Activated CD4-positive, alpha-beta T cell treated with anti-CD3 and anti-CD28 coated beads, Interleukin-2, Interleukin-4, amounts not matched to agents 100 ng/mL and 50 ng/mL, durations not matched to agents 16 hours and 8 hours (primary cell): ENCODE measurements at regions not wholly inside any gene's neighbourhood (a gene's known extent, or its start where the extent isn't known, plus 50 kb on each side); places are given as distances from the start of the nearest gene placed in this dataset.
A peak's percentile ranks its signal among the peaks of the same experiment; 100 is the strongest.
"Not testable (repeated sequence)": the region's sequence is repeated elsewhere in the genome, so short reads cannot be mapped to it uniquely, and the experiment has no call there.

ENCODE experiments used
- DNase-seq: peaks from one replicate; pipeline ENCODE4 v3.0.0-alpha.2; 2020; ENCODE audit warnings: low spot score

GRCh38 chr16:85275533-85276249, 163.4 kb upstream of the CIBAR2 start:
- DNase-seq: peak; percentile 67

GRCh38 chr16:85276258-85276657, 164.0 kb upstream of the CIBAR2 start:
- no peak for DNase-seq

DNA sequence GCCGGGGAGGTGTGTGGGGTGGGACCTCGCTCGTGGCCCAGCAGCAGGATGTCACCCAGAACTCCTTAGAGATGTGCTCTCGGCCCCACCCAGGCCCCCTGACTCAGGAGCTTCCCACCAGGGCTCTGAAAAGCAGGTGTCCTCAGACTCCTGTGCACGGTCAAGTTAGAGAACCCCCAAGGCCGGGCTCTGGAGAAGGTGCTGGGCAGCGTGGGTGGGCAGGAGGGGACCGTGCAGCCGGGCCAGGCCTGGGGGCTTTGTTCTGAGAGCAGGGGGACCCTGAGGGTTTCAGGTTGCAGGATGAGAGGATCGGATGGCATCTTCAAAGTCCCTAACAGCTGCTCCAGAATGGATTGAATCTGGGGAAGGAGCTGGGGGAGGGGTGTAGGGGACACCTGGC, 164.4 kb upstream of the CIBAR2 start:
- no peak for DNase-seq

DNA sequence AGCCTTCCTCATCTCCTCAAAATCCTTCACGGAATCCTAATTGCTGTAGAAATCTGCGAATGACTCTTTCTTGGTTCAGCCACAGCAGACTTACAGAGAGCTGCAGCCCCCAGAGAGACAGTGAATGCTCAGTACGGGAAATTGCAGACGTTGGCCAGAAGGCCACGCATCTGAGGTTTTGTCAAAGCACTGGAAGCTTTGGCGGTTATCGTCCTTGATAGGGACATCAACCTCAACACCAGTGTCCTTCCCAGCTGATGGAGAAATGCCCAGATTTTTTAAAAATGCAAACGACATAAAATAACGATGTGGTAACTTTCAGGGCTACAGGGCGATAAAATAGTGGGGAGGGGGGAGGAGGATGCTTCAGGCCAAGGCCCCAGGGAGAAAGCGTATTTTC, 166.6 kb upstream of the CIBAR2 start:
- DNase-seq: no peak

- DNase-seq: no peak
These were observed 167.1 kb upstream of the CIBAR2 start for GRCh38 chr16:85279402-85279801.

DNA sequence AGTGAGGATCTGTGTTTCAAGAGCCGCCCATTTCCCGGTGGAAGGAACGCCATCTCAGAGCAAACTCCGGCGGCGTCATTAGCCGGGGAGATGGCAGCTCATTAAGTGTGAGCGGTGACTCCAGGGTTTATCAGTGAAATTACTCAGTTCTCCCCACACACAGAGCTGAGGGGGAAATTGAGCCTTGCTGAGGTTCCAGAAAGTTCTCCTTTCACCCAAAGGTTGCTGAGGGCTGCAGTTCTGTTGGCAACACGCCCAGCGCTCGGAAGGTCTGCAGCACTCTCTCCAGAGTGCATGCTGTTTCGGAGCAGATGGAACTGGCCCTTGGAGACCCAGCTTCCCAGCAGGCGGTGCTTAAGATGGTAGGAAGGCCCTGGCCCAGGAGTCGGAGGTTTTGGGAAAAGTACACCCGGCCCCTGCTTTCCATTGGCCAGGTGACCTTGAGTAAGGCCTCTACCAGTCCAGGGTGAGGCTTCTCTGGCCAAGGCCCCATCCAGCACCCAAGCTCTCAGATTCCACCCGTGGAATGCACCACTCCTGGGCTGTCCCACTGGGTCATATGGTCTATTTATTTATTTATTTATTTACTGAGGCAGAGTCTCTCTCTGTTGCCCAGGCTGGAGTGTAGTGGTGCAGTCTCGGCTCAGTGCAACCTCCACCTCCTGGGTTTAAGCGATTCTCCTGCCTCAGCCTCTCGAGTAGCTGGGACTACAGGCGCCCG, 167.7 kb upstream of the CIBAR2 start:
- no peak for DNase-seq

- DNase-seq: no peak
These were observed 168.9 kb upstream of the CIBAR2 start for GRCh38 chr16:85281181-85281580.

DNA sequence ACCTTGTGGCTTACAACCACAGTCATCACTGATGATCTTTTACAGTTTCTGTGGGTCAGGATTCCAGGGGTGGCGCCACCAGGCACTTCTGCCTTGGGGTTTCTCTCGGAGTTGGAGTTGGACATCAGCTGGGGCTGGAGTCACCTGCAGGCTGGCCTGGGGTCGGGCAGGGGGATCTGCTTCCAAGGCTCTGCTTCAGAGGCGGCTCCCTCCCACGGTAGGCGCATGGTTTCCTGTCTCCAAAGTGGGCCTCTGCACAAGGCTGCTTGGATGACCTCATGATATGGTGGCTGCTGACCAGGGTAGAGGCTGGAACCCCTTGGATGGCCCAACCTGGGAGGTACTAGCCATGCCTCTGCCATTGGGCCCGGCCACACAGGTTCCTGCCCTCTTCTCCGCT, 170.6 kb upstream of the CIBAR2 start:
- DNase-seq: no peak

GRCh38 chr16:85283305-85284050, 171.2 kb upstream of the CIBAR2 start:
- DNase-seq: no peak

GRCh38 chr16:85284141-85284817, 172.0 kb upstream of the CIBAR2 start:
- DNase-seq: no peak

GRCh38 chr16:85285681-85286065, 173.4 kb upstream of the CIBAR2 start:
- DNase-seq: no peak

GRCh38 chr16:85286066-85286831, 174.0 kb upstream of the CIBAR2 start:
- no peak for DNase-seq

DNA sequence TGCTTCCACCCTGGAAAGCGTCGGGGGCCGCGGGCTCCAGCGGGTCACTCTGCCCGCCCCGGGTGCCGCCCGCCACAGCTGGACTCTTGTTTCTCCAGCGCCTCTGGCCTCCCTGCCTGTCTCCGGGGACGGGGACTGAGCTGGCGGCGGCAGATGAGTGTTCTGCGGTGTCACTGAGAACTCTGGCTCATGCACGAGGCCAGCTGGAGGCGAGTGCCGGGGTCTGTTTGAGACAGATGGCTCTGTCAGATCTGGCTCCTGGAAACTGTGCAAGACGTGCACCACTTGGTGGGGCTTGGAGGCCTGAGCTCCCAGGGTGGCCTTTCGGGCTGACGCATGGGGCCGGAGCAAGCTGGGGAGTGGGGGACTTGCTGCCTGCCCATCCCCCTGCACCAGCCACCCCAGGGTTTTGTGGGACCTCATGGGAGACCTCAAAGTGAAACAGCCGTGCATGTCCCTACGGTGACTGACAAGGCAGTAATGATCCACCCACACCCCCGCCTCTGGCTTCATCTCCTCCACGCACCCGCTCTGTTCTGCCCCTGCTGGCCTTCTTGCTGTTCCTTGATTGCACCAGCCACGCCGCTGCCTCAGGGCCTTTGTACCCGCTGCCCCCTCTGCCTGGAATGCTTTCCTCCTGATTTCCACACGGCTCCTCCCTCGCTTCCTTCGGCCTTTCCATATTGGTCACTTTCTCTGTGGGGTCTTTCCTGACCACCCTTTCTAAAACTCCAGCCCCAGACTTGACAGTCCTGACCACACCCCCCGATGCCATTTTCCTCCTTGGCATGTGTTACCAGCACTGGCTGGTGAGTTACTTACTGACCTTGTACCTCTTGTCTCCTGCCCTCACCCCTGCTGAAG, 174.9 kb upstream of the CIBAR2 start:
- DNase-seq: no peak

DNA sequence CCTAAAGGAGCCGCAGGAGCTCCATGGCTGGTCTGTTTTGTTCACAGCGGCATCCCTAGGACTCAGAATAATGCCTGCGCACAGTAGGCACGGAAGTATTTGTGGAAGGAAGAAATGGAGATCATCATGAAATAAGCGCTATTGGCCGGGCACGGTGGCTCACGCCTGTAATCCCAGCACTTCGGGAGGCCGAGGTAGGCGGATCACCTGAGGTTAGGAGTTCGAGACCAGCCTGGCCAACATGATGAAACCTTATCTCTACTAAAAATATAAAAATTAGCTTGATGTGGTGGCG, 175.5 kb upstream of the CIBAR2 start:
- not testable (repeated sequence) for DNase-seq

GRCh38 chr16:85288341-85288868, 176.1 kb upstream of the CIBAR2 start:
- DNase-seq: no peak

- no peak for DNase-seq
These were observed 176.8 kb upstream of the CIBAR2 start for GRCh38 chr16:85288869-85289660.

DNA sequence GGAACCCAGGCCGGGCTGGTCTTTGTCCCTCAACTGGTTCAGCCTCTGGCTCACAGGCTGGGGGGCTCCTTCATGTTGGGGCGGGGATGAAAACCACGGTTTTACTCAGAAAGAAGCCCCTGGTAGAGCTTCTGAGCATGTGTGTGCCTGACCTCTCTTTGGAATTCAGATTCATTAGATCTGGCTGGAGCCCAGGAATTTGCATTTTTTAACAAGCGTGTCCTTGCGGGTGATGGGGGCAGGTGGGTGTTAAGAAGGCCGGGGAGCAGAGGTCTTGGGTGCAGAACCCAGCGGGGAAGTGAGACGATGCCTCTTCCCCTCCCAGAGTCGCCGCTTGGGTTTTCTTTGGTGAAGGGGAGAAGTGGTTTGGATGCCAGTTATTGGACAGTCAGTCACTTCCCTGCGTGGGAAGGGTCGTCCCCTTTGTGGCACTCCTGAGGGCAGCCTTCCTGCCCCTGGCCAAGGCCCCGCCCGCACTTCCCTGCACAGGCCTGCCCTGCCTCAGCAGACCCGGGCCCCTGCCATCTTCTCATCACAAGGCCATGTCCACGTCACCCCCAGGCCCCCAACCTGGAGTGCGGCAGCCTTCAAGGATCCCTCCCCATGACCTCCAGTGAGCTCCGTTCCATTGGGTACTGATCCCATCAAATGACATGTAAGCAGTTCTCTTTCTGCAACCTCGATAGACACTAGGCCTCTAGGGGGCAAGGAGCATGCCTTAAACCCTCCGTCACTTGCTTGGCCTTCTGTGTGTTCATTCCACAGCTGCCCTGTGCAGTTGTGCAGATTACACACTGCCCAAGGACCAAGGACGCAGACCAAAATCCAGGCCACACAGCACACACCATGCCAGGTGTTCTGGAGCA, 177.7 kb upstream of the CIBAR2 start:
- DNase-seq: no peak

DNA sequence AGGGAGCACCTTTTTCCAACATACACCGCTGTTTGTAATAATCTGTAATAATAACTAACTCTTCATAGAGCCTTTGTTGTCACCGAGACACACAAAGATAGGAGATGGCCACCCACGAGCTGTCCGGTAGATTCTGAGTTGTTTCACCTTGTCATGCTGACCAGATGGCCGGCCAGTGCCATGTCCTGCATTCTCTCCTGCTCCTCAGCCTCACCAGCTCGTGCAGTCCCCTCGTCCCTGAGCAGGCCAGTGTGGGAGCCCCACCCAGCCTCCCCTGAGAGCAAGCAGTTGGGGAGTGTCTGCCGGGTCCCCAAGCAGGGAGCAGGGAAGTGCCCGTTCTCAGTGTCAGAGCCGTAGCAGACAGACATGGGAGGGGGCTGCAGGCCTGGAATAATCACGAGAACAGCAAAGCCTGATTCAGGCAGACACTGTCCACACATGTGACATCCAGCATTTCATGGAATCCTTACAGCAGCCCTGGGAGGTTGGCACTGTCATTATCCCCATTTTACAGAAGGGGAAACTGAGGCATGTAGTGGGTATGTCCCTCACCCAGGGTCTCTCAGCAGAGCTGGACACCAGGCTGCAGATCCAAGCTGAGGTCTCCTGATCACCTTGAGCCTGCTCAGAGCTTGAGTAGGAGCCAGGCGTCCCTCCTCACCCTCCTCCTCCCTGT, 178.5 kb upstream of the CIBAR2 start:
- DNase-seq: no peak
